Neuronal stem cell (in vitro differentiated cells): ENCODE measurements at regions not wholly inside any gene's neighbourhood (a gene's known extent, or its start where the extent isn't known, plus 50 kb on each side); places are given as distances from the start of the nearest gene placed in this dataset.
A peak's percentile ranks its signal among the peaks of the same experiment; 100 is the strongest.

Source experiments
- DNase-seq: peaks from one replicate; pipeline ENCODE4 v3.0.0-alpha.2; 2013; ENCODE audit warnings: low spot score
- H2AFZ ChIP-seq: one replicate; pipeline ENCODE4 v1.6.1; 2013; ENCODE audit warnings: mild to moderate bottlenecking, low read length, inconsistent platforms
- H2AK5ac ChIP-seq: 2 replicates; pipeline ENCODE4 v1.6.1; 2013; ENCODE audit warnings: low read depth, mild to moderate bottlenecking, inconsistent platforms, low read length, moderate library complexity, mixed read lengths
- H2BK120ac ChIP-seq: 2 replicates; pipeline ENCODE4 v1.6.1; 2013; ENCODE audit warnings: low read depth, mild to moderate bottlenecking, inconsistent platforms, low read length, moderate library complexity, mixed read lengths
- H2BK12ac ChIP-seq: one replicate; pipeline ENCODE4 v1.6.1; 2013; ENCODE audit warnings: low read length, inconsistent platforms
- H2BK15ac ChIP-seq: 2 replicates; pipeline ENCODE4 v1.6.1; 2013; ENCODE audit warnings: mild to moderate bottlenecking, low read length, inconsistent platforms, mixed read lengths
- H2BK5ac ChIP-seq: one replicate; pipeline ENCODE4 v1.6.1; 2013; ENCODE audit warnings: inconsistent platforms, mild to moderate bottlenecking, low read length, moderate library complexity
- H3K14ac ChIP-seq: one replicate; pipeline ENCODE4 v1.6.1; 2013; ENCODE audit warnings: low read length, inconsistent platforms
- H3K18ac ChIP-seq: 2 replicates; pipeline ENCODE4 v1.6.1; 2013; ENCODE audit warnings: low read length, inconsistent platforms
- H3K23ac ChIP-seq: 2 replicates; pipeline ENCODE4 v1.6.1; 2013; ENCODE audit warnings: low read depth, mild to moderate bottlenecking, mixed read lengths, low read length, inconsistent platforms; ENCODE audit not compliant: poor library complexity
- H3K27ac ChIP-seq: replicated peaks from 3 replicates; pipeline ENCODE4 v1.5.1; 2013; ENCODE audit warnings: low read length, inconsistent platforms
- H3K27me3 ChIP-seq, 3 experiments: 2 replicates each; pipeline ENCODE4 v1.6.1; 2013; ENCODE audit warnings: low read length in 3 of 3, mild to moderate bottlenecking in 2 of 3, inconsistent platforms in 1 of 3, low read depth in 1 of 3, mixed read lengths in 1 of 3, moderate library complexity in 1 of 3; ENCODE audit not compliant: control insufficient read depth in 3 of 3, insufficient read depth in 3 of 3
- H3K36me3 ChIP-seq, 2 donors: replicated peaks in 1 of 2; 2 replicates each; pipeline ENCODE4 v1.6.1; 2013; ENCODE audit warnings: low read length in 2 of 2; ENCODE audit not compliant: control insufficient read depth in 2 of 2, insufficient read depth in 2 of 2
- H3K4ac ChIP-seq: 2 replicates; pipeline ENCODE4 v1.6.1; 2013; ENCODE audit warnings: inconsistent platforms, mild to moderate bottlenecking, low read length, moderate library complexity
- H3K4me1 ChIP-seq, 2 donors: 1 replicate in 1 of 2; 2 replicates in 1 of 2; pipeline ENCODE4 v1.6.1; 2013; ENCODE audit warnings: low read length in 2 of 2, low read depth in 1 of 2; ENCODE audit not compliant: control insufficient read depth in 2 of 2, insufficient read depth in 1 of 2
- H3K4me2 ChIP-seq: one replicate; pipeline ENCODE4 v1.6.1; 2013; ENCODE audit warnings: mild to moderate bottlenecking, low read length, inconsistent platforms; ENCODE audit not compliant: insufficient read depth, poor library complexity, severe bottlenecking
- H3K4me3 ChIP-seq, 2 donors: 2 replicates each; pipeline ENCODE4 v1.5.1; 2013; ENCODE audit warnings: low read length in 2 of 2, mild to moderate bottlenecking in 2 of 2, inconsistent platforms in 1 of 2, moderate library complexity in 1 of 2
- H3K79me1 ChIP-seq: one replicate; pipeline ENCODE4 v1.6.1; 2013; ENCODE audit warnings: low read depth, mild to moderate bottlenecking, inconsistent platforms, low read length, moderate library complexity
- H3K9ac ChIP-seq: one replicate; pipeline ENCODE4 v1.6.1; 2013; ENCODE audit warnings: mild to moderate bottlenecking, low read depth, low read length, inconsistent platforms; ENCODE audit not compliant: poor library complexity
- H3K9me3 ChIP-seq, 2 donors: replicated peaks in 1 of 2; 2 replicates each; pipeline versions ENCODE3 to v1.6.1; 2013; ENCODE audit warnings: low read length in 2 of 2, mild to moderate bottlenecking in 2 of 2, inconsistent platforms in 1 of 2, low read depth in 1 of 2, mixed read lengths in 1 of 2, moderate library complexity in 1 of 2; ENCODE audit not compliant: control insufficient read depth in 2 of 2, insufficient read depth in 1 of 2
- H4K8ac ChIP-seq: one replicate; pipeline ENCODE4 v1.6.1; 2013; ENCODE audit warnings: low read depth, mild to moderate bottlenecking, inconsistent platforms, low read length, moderate library complexity
- H4K91ac ChIP-seq: one replicate; pipeline ENCODE4 v1.6.1; 2013; ENCODE audit warnings: low read length, low read depth, mild to moderate bottlenecking, inconsistent platforms; ENCODE audit not compliant: poor library complexity
- WGBS, 2 donors: extraction: QIAGEN DNeasy Blood & Tissue Kit; methylation state at CpG; one replicate each; pipeline ENCODE4 v1.1.7; 2013; ENCODE audit warnings: missing lambda C conversion rate in 2 of 2, mixed read lengths in 1 of 2; ENCODE audit not compliant: insufficient read length in 2 of 2, insufficient replicate concordance in 1 of 2; ENCODE audit errors: extremely low coverage in 2 of 2; 5-methylcytosine and 5-hydroxymethylcytosine counted together

DNA sequence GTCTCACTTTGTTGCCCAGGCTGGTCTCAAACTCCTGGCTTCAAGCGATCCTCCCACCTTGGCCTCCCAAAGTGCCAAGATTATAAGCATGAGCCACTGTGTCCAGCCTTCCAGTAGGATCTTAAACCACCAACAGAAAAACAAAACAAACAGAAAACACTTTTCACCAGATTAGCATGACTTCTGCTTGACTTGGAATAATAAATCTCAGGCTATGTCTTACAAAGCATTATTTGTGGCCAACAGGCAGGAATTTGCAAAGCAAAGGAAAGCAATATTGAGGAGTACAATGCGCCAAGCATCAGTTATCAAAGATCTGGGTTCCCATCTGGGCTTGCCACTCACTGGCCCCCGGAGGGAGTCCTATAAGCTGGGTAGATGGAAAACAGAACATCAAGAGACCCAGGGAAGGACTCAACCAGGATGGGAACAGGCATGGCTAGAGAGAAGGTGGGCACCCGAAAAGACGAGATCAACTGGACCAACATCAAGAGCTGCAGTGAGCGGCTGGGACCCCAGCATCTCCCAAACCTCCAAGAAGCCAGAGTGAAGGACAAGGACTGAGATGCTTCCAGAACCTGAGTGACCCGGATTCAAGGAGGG lies 101.2 kb downstream of the TMEM30B start:
- H3K14ac ChIP-seq: no peak overlapping the region
- H4K8ac ChIP-seq: no peak overlapping the region
- H3K9me3 ChIP-seq: peaks cover 0 to 1% of the 10 kb centered on the region in 2 donors
- no peak overlapping the region for H3K23ac ChIP-seq
- peaks cover 2 to 6% of the 10 kb centered on the region in 2 donors for H3K4me1 ChIP-seq
- H3K4me3 ChIP-seq: no peak overlapping the region
- no peak overlapping the region for H2BK12ac ChIP-seq
- no peaks in the 10 kb centered on the region for H3K36me3 ChIP-seq
- H2AFZ ChIP-seq: no peak overlapping the region
- H4K91ac ChIP-seq: no peak overlapping the region
- H3K9ac ChIP-seq: no peak overlapping the region
- H2AK5ac ChIP-seq: no peak overlapping the region
- no peak overlapping the region for H2BK120ac ChIP-seq
- no peak for DNase-seq
- no peak overlapping the region for H3K18ac ChIP-seq
- no peak overlapping the region for H3K27ac ChIP-seq
- WGBS, 2 donors: no CpG with 5 or more reads among the region's 7 CpGs
- no peak overlapping the region for H3K4ac ChIP-seq
- no peak overlapping the region for H3K4me2 ChIP-seq
- H2BK5ac ChIP-seq: no peak overlapping the region
- no peaks in the 10 kb centered on the region for H3K79me1 ChIP-seq
- no peak overlapping the region for H2BK15ac ChIP-seq
- no peaks in the 10 kb centered on the region for H3K27me3 ChIP-seq

DNA sequence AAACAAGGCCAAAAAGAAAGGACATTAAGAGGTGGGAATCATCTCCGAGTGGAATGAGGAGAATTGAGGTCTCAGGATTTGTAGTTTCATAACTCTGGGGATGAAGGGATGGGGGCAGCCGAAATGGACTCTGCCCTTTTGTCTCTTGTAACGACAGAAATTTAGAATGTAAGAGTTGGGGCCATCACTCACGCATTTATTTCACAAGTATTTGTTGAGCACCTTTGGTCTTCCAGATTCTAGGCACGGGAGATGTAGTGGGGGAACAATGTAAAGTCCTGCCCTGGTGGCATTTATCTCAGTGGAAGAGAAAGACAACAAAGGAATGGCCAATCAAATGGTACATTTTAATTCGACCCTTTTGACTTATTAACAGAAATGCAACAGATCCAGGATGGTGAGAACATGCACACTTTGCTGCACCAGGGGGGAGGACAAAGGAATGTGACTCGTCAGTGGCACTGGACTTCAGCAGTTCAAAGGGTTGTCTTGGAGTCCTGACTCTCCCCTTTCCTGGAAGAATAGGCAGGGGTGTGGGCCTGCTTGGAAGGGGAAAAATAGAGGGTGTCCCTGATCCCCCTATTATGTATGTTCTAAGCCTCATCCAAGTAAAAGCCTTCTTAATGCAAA lies 102.0 kb downstream of the TMEM30B start:
- DNase-seq: no peak
- no peak overlapping the region for H4K8ac ChIP-seq
- no peak overlapping the region for H3K4me3 ChIP-seq
- no peaks in the 10 kb centered on the region for H3K27me3 ChIP-seq
- H2AK5ac ChIP-seq: no peak overlapping the region
- peak overlapping the region; percentile 69 for H3K4ac ChIP-seq
- no peak overlapping the region for H2BK5ac ChIP-seq
- H3K36me3 ChIP-seq: no peaks in the 10 kb centered on the region
- no peak overlapping the region for H4K91ac ChIP-seq
- no peak overlapping the region for H2AFZ ChIP-seq
- no peak overlapping the region for H3K27ac ChIP-seq
- no peak overlapping the region for H3K18ac ChIP-seq
- peaks cover 4 to 6% of the 10 kb centered on the region in 2 donors for H3K4me1 ChIP-seq
- H3K9me3 ChIP-seq: peaks cover 0 to 1% of the 10 kb centered on the region in 2 donors
- H3K14ac ChIP-seq: no peak overlapping the region
- H3K9ac ChIP-seq: no peak overlapping the region
- H3K79me1 ChIP-seq: no peaks in the 10 kb centered on the region
- no peak overlapping the region for H3K23ac ChIP-seq
- WGBS, 2 donors: no CpG with 5 or more reads among the region's 7 CpGs
- H2BK120ac ChIP-seq: no peak overlapping the region
- H3K4me2 ChIP-seq: no peak overlapping the region
- no peak overlapping the region for H2BK15ac ChIP-seq
- H2BK12ac ChIP-seq: no peak overlapping the region

- Histone ChIP-seq H3K9ac (no peak overlapping the region), H3K14ac (no peak overlapping the region), H3K9me3 (peaks cover 0 to 1% of the 10 kb centered on the region in 2 donors), H3K27ac (no peak overlapping the region), H3K36me3 (no peaks in the 10 kb centered on the region), H2BK120ac (no peak overlapping the region), H3K4ac (no peak overlapping the region), H4K91ac (no peak overlapping the region), H3K79me1 (no peaks in the 10 kb centered on the region), H2BK12ac (no peak overlapping the region), H2AFZ (no peak overlapping the region), H4K8ac (no peak overlapping the region), H3K18ac (peak overlapping the region; percentile 41), H2AK5ac (no peak overlapping the region), H3K23ac (no peak overlapping the region), H3K4me3 (no peak overlapping the region), H3K27me3 (no peaks in the 10 kb centered on the region), H2BK15ac (no peak overlapping the region), H3K4me2 (no peak overlapping the region), H3K4me1 (peaks cover 4 to 6% of the 10 kb centered on the region in 2 donors), H2BK5ac (no peak overlapping the region)
- no peak for DNase-seq
- WGBS, 2 donors: no CpG with 5 or more reads among the region's 7 CpGs
Observed at GRCh38 chr14:61178226-61179060, 102.7 kb downstream of the TMEM30B start.
